Body of pancreas (tissue), 4 donors: ENCODE measurements at regions not wholly inside any gene's neighbourhood (a gene's known extent, or its start where the extent isn't known, plus 50 kb on each side); places are given as distances from the start of the nearest gene placed in this dataset.

Experiments used
- ATAC-seq: fragments of 150-250 bp; one replicate; pipeline ENCODE4 v1.9.1; 2016
- DNase-seq, 4 donors: peaks; one replicate each; pipeline ENCODE4 v3.0.0-alpha.2; 2019
- H3K27ac ChIP-seq, 4 donors: fragments of 200-600 bp; sonication (generic); 1 replicate in 3 of 4; 2 replicates in 1 of 4; pipeline versions ENCODE4 v1.5.1 to v1.6.1; 2016 to 2019; ENCODE audit warnings: mild to moderate bottlenecking in 1 of 4, mixed read lengths in 1 of 4, moderate library complexity in 1 of 4
- H3K27me3 ChIP-seq, 2 donors: fragments of 200-600 bp; sonication (generic); one replicate each; pipeline ENCODE4 v1.6.0; 2016; ENCODE audit warnings: mild to moderate bottlenecking in 1 of 2
- H3K36me3 ChIP-seq, 2 donors: fragments of 200-600 bp; sonication (generic); replicated peaks in 1 of 2; 2 replicates each; pipeline ENCODE4 v1.5.1; 2016; ENCODE audit warnings: low read depth in 2 of 2; ENCODE audit not compliant: insufficient read depth in 1 of 2
- H3K4me1 ChIP-seq: fragments of 200-600 bp; sonication (generic); one replicate; pipeline ENCODE4 v1.6.0; 2016
- H3K4me3 ChIP-seq, 2 donors: fragments of 200-600 bp; sonication (generic); 1 replicate in 1 of 2; 2 replicates in 1 of 2; pipeline ENCODE4 v1.5.1; 2016 to 2019
- H3K9me3 ChIP-seq, 3 donors: fragments of 200-600 bp; sonication (generic); 1 replicate in 2 of 3; 2 replicates in 1 of 3; pipeline ENCODE4 v1.5.1; 2016
- POLR2A ChIP-seq, 3 donors: fragments of 450-650 bp; IDR thresholded peaks; one replicate each; pipeline ENCODE4 v1.6.1; 2016; ENCODE audit warnings: antibody characterized with exemption in 3 of 3, mild to moderate bottlenecking in 2 of 3
- WGBS, 2 donors: methylation state at CpG; one replicate each; pipeline ENCODE4 v1.1.5; 2017; 5-methylcytosine and 5-hydroxymethylcytosine counted together
- intact Hi-C: fragments of 100-400 bp; cut with DNase I; formaldehyde crosslinking; loops from one replicate; pipeline ENCODE4 v1.15.1; 2023
- TF ChIP-seq, protein P1 (sequence below), 7 experiments: fragments of 450-650 bp in 4 of 7; fragments of 200-600 bp in 3 of 7; sonication (generic) in 3 of 7; IDR thresholded peaks; one replicate each; pipeline ENCODE4 v1.5.1; 2016 to 2019; ENCODE audit warnings: antibody characterized with exemption in 7 of 7

DNA sequence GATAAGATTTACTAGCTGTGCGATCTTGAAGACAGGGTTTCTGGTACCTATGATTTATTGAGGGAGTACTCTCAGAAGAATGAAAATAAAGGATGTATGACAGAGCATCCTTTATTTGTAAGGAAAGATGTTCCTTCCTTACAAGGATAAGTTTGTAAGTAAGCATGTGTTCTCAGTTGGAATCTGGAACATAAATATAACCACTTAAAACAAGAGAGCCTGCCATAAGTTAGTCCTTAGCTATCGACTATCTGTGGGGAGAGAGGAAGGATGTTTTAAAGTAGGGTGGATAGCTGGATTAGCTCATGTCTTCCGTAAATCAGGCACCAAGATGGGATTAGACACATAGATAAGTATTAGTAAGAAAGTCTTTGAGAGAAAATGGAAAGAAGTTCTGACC lies 192.6 kb upstream of the CARD18 start:
- H3K27me3 ChIP-seq, result no peaks in the 10 kb centered on the region
- TF ChIP-seq, protein P1, sequence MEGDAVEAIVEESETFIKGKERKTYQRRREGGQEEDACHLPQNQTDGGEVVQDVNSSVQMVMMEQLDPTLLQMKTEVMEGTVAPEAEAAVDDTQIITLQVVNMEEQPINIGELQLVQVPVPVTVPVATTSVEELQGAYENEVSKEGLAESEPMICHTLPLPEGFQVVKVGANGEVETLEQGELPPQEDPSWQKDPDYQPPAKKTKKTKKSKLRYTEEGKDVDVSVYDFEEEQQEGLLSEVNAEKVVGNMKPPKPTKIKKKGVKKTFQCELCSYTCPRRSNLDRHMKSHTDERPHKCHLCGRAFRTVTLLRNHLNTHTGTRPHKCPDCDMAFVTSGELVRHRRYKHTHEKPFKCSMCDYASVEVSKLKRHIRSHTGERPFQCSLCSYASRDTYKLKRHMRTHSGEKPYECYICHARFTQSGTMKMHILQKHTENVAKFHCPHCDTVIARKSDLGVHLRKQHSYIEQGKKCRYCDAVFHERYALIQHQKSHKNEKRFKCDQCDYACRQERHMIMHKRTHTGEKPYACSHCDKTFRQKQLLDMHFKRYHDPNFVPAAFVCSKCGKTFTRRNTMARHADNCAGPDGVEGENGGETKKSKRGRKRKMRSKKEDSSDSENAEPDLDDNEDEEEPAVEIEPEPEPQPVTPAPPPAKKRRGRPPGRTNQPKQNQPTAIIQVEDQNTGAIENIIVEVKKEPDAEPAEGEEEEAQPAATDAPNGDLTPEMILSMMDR (IDR thresholded peaks at IDR 0.05), result no peak
- no peak for DNase-seq
- H3K4me3 ChIP-seq, result no peak overlapping the region
- peaks cover 4% of the 10 kb centered on the region for H3K4me1 ChIP-seq
- H3K27ac ChIP-seq, result no peak overlapping the region
- intact Hi-C loops, result no loop called here
- H3K9me3 ChIP-seq, result no peaks in the 10 kb centered on the region
- ATAC-seq, result no peak
- no peaks in the 10 kb centered on the region for H3K36me3 ChIP-seq
- 84 to 87% methylated on average over 3 of the region's 3 CpGs for WGBS, 2 donors

DNA sequence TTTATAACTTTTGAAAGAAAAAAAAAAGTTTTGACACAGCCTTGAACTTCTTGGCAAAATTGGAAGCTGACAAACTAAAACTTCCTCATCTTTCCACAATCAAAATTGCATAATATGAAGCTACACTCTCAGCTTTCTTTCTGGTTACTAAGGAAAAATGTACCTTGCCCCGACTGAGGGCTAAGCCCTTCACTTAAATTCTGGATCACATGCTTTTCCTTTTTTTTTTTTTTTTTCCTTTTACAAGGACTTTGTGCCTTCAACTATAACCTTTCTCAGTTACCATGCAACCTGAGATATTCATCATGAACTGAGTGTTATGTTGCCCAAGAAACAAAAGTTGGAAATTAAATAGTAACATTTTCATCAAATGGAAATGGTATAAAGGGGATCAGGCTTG lies 188.5 kb upstream of the CARD18 start:
- no peak for DNase-seq
- intact Hi-C loops, result no loop called here
- Histone ChIP-seq H3K27ac (no peak overlapping the region), H3K9me3 (no peaks in the 10 kb centered on the region), H3K27me3 (no peaks in the 10 kb centered on the region), H3K4me3 (no peak overlapping the region), H3K4me1 (no peaks in the 10 kb centered on the region), H3K36me3 (no peaks in the 10 kb centered on the region)
- no peak for ATAC-seq
- 43 to 46% methylated on average over 1 of the region's 1 CpG for WGBS, 2 donors
- no peak for TF ChIP-seq POLR2A (IDR thresholded peaks at IDR 0.05)
- TF ChIP-seq, protein P1 (IDR thresholded peaks at IDR 0.05), result no peak

- DNase-seq (no peak), ATAC-seq (no peak)
- Histone ChIP-seq H3K36me3 (no peaks in the 10 kb centered on the region), H3K4me3 (no peak overlapping the region), H3K4me1 (no peaks in the 10 kb centered on the region), H3K27ac (no peak overlapping the region), H3K27me3 (no peaks in the 10 kb centered on the region), H3K9me3 (no peaks in the 10 kb centered on the region)
- WGBS, 2 donors, result 71 to 86% methylated on average over 7 of the region's 7 CpGs
- intact Hi-C loops, result no loop called here
- TF ChIP-seq, protein P1 (IDR thresholded peaks at IDR 0.05), result no peak
- no peak for TF ChIP-seq POLR2A (IDR thresholded peaks at IDR 0.05)
Measured at GRCh38 chr11:105324156-105324555, 184.6 kb upstream of the CARD18 start.

- no peaks in the 10 kb centered on the region for H3K27me3 ChIP-seq
- no peak for DNase-seq
- H3K36me3 ChIP-seq, result no peaks in the 10 kb centered on the region
- WGBS, 2 donors, result 71 to 72% methylated on average over 2 of the region's 2 CpGs
- no peak overlapping the region for H3K4me3 ChIP-seq
- no peaks in the 10 kb centered on the region for H3K4me1 ChIP-seq
- ATAC-seq, result no peak
- TF ChIP-seq POLR2A (IDR thresholded peaks at IDR 0.05), result no peak
- TF ChIP-seq, protein P1 (IDR thresholded peaks at IDR 0.05), result no peak
- H3K9me3 ChIP-seq, result no peaks in the 10 kb centered on the region
- intact Hi-C loops, result no loop called here
- no peak overlapping the region for H3K27ac ChIP-seq
Measured at GRCh38 chr11:105321696-105322095, 182.1 kb upstream of the CARD18 start.

- H3K27ac ChIP-seq, result no peak overlapping the region
- H3K4me3 ChIP-seq, result no peak overlapping the region
- WGBS, 2 donors, result 82 to 88% methylated on average over 2 of the region's 2 CpGs
- ATAC-seq (no peak), DNase-seq (no peak)
- H3K36me3 ChIP-seq, result no peaks in the 10 kb centered on the region
- TF ChIP-seq, protein P1 (IDR thresholded peaks at IDR 0.05), result no peak
- no peak for TF ChIP-seq POLR2A (IDR thresholded peaks at IDR 0.05)
- no peaks in the 10 kb centered on the region for H3K27me3 ChIP-seq
- intact Hi-C loops, result no loop called here
- H3K4me1 ChIP-seq, result no peaks in the 10 kb centered on the region
- no peaks in the 10 kb centered on the region for H3K9me3 ChIP-seq
Measured at GRCh38 chr11:105315287-105315686, 175.7 kb upstream of the CARD18 start.
